ENCODE measurements at regions not wholly inside any gene's neighbourhood (a gene's known extent, or its start where the extent isn't known, plus 50 kb on each side); places are given as distances from the start of the nearest gene placed in this dataset.

DNA sequence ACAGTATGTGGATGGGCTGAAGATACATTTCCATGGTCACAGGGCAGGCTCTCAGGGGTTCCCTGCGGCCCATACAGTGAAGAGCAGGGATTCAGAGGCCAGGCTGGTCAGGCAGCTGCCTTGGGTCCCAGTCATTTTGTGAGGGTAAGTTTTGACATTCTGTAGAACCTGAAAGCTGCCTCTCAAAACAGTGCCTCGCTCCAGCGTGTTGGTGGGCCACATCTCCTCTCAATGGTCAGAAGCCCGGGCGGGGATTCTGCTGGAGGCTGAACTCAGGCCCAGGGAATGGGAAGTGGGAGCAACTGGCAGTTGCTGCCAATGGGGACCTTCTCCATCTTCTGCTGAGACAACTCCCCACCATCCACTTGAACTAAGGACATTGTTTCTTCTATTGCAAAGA, 190.0 kb downstream of the PTPN20 start:
- TF ChIP-seq, protein P1, sequence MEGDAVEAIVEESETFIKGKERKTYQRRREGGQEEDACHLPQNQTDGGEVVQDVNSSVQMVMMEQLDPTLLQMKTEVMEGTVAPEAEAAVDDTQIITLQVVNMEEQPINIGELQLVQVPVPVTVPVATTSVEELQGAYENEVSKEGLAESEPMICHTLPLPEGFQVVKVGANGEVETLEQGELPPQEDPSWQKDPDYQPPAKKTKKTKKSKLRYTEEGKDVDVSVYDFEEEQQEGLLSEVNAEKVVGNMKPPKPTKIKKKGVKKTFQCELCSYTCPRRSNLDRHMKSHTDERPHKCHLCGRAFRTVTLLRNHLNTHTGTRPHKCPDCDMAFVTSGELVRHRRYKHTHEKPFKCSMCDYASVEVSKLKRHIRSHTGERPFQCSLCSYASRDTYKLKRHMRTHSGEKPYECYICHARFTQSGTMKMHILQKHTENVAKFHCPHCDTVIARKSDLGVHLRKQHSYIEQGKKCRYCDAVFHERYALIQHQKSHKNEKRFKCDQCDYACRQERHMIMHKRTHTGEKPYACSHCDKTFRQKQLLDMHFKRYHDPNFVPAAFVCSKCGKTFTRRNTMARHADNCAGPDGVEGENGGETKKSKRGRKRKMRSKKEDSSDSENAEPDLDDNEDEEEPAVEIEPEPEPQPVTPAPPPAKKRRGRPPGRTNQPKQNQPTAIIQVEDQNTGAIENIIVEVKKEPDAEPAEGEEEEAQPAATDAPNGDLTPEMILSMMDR (conservative IDR thresholded peaks at IDR 0.05; ENCODE audit: low read length) = no peak
- TF ChIP-seq EZH2phosphoT487 (IDR thresholded peaks at IDR 0.05; ENCODE audit: borderline replicate concordance) = no peak

Data from Loucy (cell line).